HepG2 (cell line): ENCODE measurements at regions not wholly inside any gene's neighbourhood (a gene's known extent, or its start where the extent isn't known, plus 50 kb on each side); places are given as distances from the start of the nearest gene placed in this dataset.

ENCODE experiments used
- ATAC-seq: fragments of 200-7000 bp; cut with Tn5 transposase; 3 replicates; pipeline ENCODE4 v1.9.1; 2020; ENCODE audit warnings: mild to moderate bottlenecking, moderate library complexity
- BruUV-seq: library from RNA; stranded (reverse); fragments of 400-500 nt; replicated peaks from 2 replicates; lab custom pipeline; 2021; lab: Mats Ljungman, UMichigan
- CTCF ChIA-PET: fragments of 300-600 bp; formaldehyde crosslinking; extraction: SDS; loops from one replicate; lab custom pipeline; 2021; ENCODE audit warnings: low total read pairs, inconsistent platforms, low intra/inter-chr PET ratio; lab: Yijun Ruan, JAX
- POLR2A ChIA-PET: fragments of 350-600 bp; sonication (Branson Sonifier 250); formaldehyde crosslinking; loops from one replicate; lab custom pipeline; 2020; ENCODE audit warnings: antibody characterized with exemption, inconsistent platforms; lab: Yijun Ruan, JAX
- DNase-seq: peaks from one replicate; pipeline ENCODE4 v3.0.0-alpha.2; 2015; ENCODE audit warnings: low spot score
- FAIRE-seq: peaks from 3 replicates; lab custom pipeline; 2011; peaks lifted over from hg19 to GRCh38; lab: Jason Lieb, UNC
- H2AFZ ChIP-seq: one replicate; pipeline ENCODE4 v1.6.1; 2011; ENCODE audit warnings: low read length, inconsistent platforms
- H3K27ac ChIP-seq: fragments of 300-600 bp; 3 replicates; pipeline ENCODE4 v1.8.0; 2011; ENCODE audit warnings: mixed run types, mild to moderate bottlenecking, mixed read lengths, low read length, inconsistent platforms; ENCODE audit not compliant: insufficient read depth; ENCODE audit errors: extremely low read length
- H3K27me3 ChIP-seq, 2 experiments: fragments of 200-600 bp in 1 of 2; 2 replicates in 1 of 2; 3 replicates in 1 of 2; pipeline versions ENCODE4 v1.6.0 to v1.8.0; 2011; ENCODE audit warnings: low read length in 2 of 2, mild to moderate bottlenecking in 2 of 2, moderate library complexity in 2 of 2, inconsistent platforms in 1 of 2; ENCODE audit not compliant: insufficient read depth in 2 of 2, control insufficient read depth in 1 of 2
- H3K36me3 ChIP-seq, 2 experiments: fragments of 200-600 bp in 1 of 2; replicated peaks in 1 of 2; 2 replicates in 1 of 2; 3 replicates in 1 of 2; pipeline versions ENCODE4 v1.5.1 to v1.8.0; 2011; ENCODE audit warnings: low read length in 2 of 2, inconsistent platforms in 1 of 2; ENCODE audit not compliant: insufficient read depth in 2 of 2, control insufficient read depth in 1 of 2
- H3K4me1 ChIP-seq: 2 replicates; pipeline ENCODE4 v1.5.1; 2012; ENCODE audit warnings: low read length, inconsistent platforms; ENCODE audit not compliant: insufficient read depth
- H3K4me2 ChIP-seq: 2 replicates; pipeline ENCODE4 v1.6.0; 2011; ENCODE audit warnings: low read depth, low read length, inconsistent platforms
- H3K4me3 ChIP-seq, 3 experiments: fragments of 200-600 bp in 1 of 3; sonication (generic), shearing (Covaris generic) in 1 of 3; replicated peaks in 1 of 3; 2 replicates each; pipeline ENCODE4 v1.5.1; 2011 to 2016; ENCODE audit warnings: low read length in 3 of 3, inconsistent platforms in 2 of 3, low read depth in 2 of 3, mild to moderate bottlenecking in 2 of 3, control low read depth in 1 of 3, mixed read lengths in 1 of 3; ENCODE audit not compliant: insufficient read depth in 1 of 3
- H3K79me2 ChIP-seq: one replicate; pipeline ENCODE4 v1.6.1; 2011; ENCODE audit warnings: low read length, inconsistent platforms; ENCODE audit not compliant: insufficient read depth
- H3K9ac ChIP-seq: 2 replicates; pipeline ENCODE4 v1.6.0; 2011; ENCODE audit warnings: mild to moderate bottlenecking, low read depth, low read length, inconsistent platforms; ENCODE audit not compliant: insufficient read depth
- H3K9me3 ChIP-seq: 2 replicates; pipeline ENCODE4 v1.5.1; 2012; ENCODE audit warnings: mild to moderate bottlenecking, low read length
- H4K20me1 ChIP-seq: 2 replicates; pipeline ENCODE4 v1.6.0; 2011; ENCODE audit warnings: inconsistent platforms, mild to moderate bottlenecking, low read length, moderate library complexity; ENCODE audit not compliant: insufficient read depth
- NFE2L2 ChIP-seq: fragments of 150-350 bp; IDR thresholded peaks from 2 replicates; pipeline ENCODE4 v1.6.1; 2014; ENCODE audit warnings: low read length
- SRSF1 ChIP-seq: fragments of 200-400 bp; formaldehyde crosslinking; optimal IDR thresholded peaks from 2 replicates; pipeline ENCODE3; 2017; ENCODE audit warnings: mild to moderate bottlenecking, low read depth, low read length, moderate library complexity
- ZNF333 ChIP-seq: sonication (generic); formaldehyde crosslinking; IDR thresholded peaks from 2 replicates; pipeline ENCODE4 v1.4.0; 2020; ENCODE audit warnings: mild to moderate bottlenecking, missing genetic modification reagents, borderline replicate concordance
- ZNF761 ChIP-seq: sonication (generic); formaldehyde crosslinking; conservative IDR thresholded peaks from 2 replicates; pipeline ENCODE4 v1.4.0; 2020; ENCODE audit warnings: mild to moderate bottlenecking, missing genetic modification reagents
- ZNF780A ChIP-seq: sonication (generic); formaldehyde crosslinking; IDR thresholded peaks from 2 replicates; pipeline ENCODE4 v1.8.0; 2022; ENCODE audit warnings: mild to moderate bottlenecking, missing genetic modification reagents, moderate library complexity
- WGBS: methylation state at CpG from one replicate; pipeline ENCODE4 v1.1.6; 2017; ENCODE audit warnings: low lambda C conversion rate; 5-methylcytosine and 5-hydroxymethylcytosine counted together
- in situ Hi-C: cut with HindIII; loops from 2 replicates; pipeline ENCODE4 v1.10.0; 2017; ENCODE audit warnings: low pct_unique_long_range_greater_than_20kb; ENCODE audit not compliant: extremely low pct_ligation_motif_present
- intact Hi-C: fragments of 100-400 bp; cut with micrococcal nuclease; formaldehyde crosslinking; loops from one replicate; pipeline ENCODE4 v1.10.0; 2022; ENCODE audit not compliant: unreplicated experiment
- TF ChIP-seq, protein P1 (sequence below): sonication (generic); formaldehyde crosslinking; IDR thresholded peaks from 2 replicates; pipeline ENCODE4 v1.9.0; 2021; ENCODE audit warnings: missing genetic modification reagents, borderline replicate concordance
- TF ChIP-seq, protein P2 (sequence below): sonication (generic); formaldehyde crosslinking; IDR thresholded peaks from 2 replicates; pipeline ENCODE4 v1.5.0; 2020; ENCODE audit warnings: missing genetic modification reagents, mild to moderate bottlenecking, borderline replicate concordance
- TF ChIP-seq, protein P3 (sequence below), 2 experiments: fragments of 450-650 bp in 1 of 2; sonication (generic) in 1 of 2; formaldehyde crosslinking in 1 of 2; IDR thresholded peaks; 2 replicates each; pipeline versions ENCODE4 v1.6.1 to v1.8.0; 2016 to 2022; ENCODE audit warnings: antibody characterized with exemption in 1 of 2, mild to moderate bottlenecking in 1 of 2, missing genetic modification reagents in 1 of 2

DNA sequence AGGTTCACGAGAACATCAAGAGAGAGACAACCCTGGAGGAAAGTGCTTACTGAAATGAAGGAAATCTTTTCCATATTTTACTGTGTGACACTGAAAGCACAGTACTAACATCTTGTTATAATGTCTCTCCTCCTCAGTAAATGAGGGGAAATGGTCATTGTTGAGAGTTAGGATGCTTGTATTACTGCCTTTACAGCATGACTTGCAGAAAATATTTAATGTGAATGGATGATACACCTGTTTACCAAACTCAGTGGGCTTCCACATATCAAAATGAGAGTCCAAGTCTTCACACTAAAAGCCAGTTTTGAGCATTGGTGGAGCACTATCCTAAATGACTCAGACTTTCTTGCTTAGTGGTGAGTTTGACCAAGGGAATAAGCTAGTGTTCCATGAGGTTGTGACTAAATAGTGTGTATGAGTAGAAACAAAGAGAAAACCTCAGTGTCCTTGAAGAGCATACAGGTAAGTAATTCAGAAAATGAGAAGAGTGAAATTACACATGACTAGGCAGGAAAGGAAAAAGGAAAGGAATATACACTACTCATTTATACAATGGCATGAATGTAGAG is 930.7 kb upstream of the CELF4 start:
- no TSS peak for BruUV-seq
- CTCF ChIA-PET, result no interaction called here
- intact Hi-C loops, result no loop called here

More for the DNA sequence above, 930.7 kb upstream of the CELF4 start:
- TF ChIP-seq ZNF761 (CRISPR knock-in tag), result no peak
- no peak for TF ChIP-seq ZNF333 (CRISPR knock-in tag)
- peak; percentile 68 for TF ChIP-seq NFE2L2
- TF ChIP-seq, protein P1, sequence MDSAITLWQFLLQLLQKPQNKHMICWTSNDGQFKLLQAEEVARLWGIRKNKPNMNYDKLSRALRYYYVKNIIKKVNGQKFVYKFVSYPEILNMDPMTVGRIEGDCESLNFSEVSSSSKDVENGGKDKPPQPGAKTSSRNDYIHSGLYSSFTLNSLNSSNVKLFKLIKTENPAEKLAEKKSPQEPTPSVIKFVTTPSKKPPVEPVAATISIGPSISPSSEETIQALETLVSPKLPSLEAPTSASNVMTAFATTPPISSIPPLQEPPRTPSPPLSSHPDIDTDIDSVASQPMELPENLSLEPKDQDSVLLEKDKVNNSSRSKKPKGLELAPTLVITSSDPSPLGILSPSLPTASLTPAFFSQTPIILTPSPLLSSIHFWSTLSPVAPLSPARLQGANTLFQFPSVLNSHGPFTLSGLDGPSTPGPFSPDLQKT, result no peak
- no peak for TF ChIP-seq ZNF780A
- TF ChIP-seq, protein P2, sequence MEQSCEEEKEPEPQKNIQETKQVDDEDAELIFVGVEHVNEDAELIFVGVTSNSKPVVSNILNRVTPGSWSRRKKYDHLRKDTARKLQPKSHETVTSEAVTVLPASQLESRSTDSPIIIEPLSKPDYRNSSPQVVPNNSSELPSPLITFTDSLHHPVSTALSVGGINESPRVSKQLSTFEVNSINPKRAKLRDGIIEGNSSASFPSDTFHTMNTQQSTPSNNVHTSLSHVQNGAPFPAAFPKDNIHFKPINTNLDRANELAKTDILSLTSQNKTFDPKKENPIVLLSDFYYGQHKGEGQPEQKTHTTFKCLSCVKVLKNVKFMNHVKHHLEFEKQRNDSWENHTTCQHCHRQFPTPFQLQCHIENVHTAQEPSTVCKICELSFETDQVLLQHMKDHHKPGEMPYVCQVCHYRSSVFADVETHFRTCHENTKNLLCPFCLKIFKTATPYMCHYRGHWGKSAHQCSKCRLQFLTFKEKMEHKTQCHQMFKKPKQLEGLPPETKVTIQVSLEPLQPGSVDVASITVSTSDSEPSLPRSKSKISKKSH (CRISPR knock-in tag), result no peak
- TF ChIP-seq SRSF1, result no peak
- TF ChIP-seq, protein P3, sequence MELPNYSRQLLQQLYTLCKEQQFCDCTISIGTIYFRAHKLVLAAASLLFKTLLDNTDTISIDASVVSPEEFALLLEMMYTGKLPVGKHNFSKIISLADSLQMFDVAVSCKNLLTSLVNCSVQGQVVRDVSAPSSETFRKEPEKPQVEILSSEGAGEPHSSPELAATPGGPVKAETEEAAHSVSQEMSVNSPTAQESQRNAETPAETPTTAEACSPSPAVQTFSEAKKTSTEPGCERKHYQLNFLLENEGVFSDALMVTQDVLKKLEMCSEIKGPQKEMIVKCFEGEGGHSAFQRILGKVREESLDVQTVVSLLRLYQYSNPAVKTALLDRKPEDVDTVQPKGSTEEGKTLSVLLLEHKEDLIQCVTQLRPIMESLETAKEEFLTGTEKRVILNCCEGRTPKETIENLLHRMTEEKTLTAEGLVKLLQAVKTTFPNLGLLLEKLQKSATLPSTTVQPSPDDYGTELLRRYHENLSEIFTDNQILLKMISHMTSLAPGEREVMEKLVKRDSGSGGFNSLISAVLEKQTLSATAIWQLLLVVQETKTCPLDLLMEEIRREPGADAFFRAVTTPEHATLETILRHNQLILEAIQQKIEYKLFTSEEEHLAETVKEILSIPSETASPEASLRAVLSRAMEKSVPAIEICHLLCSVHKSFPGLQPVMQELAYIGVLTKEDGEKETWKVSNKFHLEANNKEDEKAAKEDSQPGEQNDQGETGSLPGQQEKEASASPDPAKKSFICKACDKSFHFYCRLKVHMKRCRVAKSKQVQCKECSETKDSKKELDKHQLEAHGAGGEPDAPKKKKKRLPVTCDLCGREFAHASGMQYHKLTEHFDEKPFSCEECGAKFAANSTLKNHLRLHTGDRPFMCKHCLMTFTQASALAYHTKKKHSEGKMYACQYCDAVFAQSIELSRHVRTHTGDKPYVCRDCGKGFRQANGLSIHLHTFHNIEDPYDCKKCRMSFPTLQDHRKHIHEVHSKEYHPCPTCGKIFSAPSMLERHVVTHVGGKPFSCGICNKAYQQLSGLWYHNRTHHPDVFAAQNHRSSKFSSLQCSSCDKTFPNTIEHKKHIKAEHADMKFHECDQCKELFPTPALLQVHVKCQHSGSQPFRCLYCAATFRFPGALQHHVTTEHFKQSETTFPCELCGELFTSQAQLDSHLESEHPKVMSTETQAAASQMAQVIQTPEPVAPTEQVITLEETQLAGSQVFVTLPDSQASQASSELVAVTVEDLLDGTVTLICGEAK (IDR thresholded peaks at IDR 0.05), result no peak
- TF ChIP-seq, protein P3 (CRISPR knock-in tag; IDR thresholded peaks at IDR 0.05), result no peak
- no peaks in the 10 kb centered on the region for H3K9me3 ChIP-seq
- no peaks in the 10 kb centered on the region for H4K20me1 ChIP-seq
- H3K27me3 ChIP-seq, result no peaks in the 10 kb centered on the region
- no peaks in the 10 kb centered on the region for H3K36me3 ChIP-seq
- no peaks in the 10 kb centered on the region for H3K4me1 ChIP-seq
- WGBS, result 0% methylated on average over 1 of the region's 1 CpG
- FAIRE-seq, result no peak
- in situ Hi-C loops, result no loop called here
- no peak overlapping the region for H3K27ac ChIP-seq
- no peak for DNase-seq
- no peak overlapping the region for H3K9ac ChIP-seq
- POLR2A ChIA-PET, result no interaction called here
- no peak overlapping the region for H2AFZ ChIP-seq
- no peaks in the 10 kb centered on the region for H3K79me2 ChIP-seq
- no peak for ATAC-seq
- H3K4me2 ChIP-seq, result no peak overlapping the region
- H3K4me3 ChIP-seq, result no peak overlapping the region
